ENCODE measurements at regions not wholly inside any gene's neighbourhood (a gene's known extent, or its start where the extent isn't known, plus 50 kb on each side); places are given as distances from the start of the nearest gene placed in this dataset.

- TF ChIP-seq CTCF (IDR thresholded peaks at IDR 0.05) (no peak), POLR2A (IDR thresholded peaks at IDR 0.05; ENCODE audit: low read depth) (no peak), POLR2AphosphoS5 (IDR thresholded peaks at IDR 0.05) (no peak), EP300 (IDR thresholded peaks at IDR 0.05) (no peak)
Observed at GRCh38 chr5:30856242-30856641, 337.2 kb upstream of the CDH6 start.
